HG02798 (cell line): ENCODE measurements at regions not wholly inside any gene's neighbourhood (a gene's known extent, or its start where the extent isn't known, plus 50 kb on each side); places are given as distances from the start of the nearest gene placed in this dataset.

ENCODE experiments used
- ATAC-seq: cut with Tn5 transposase; IDR thresholded peaks from one replicate; pipeline ENCODE4 v1.9.1; 2021; ENCODE audit warnings: mild to moderate bottlenecking; ENCODE audit not compliant: unreplicated experiment, poor library complexity

GRCh38 chr17:71149607-71150006 is 971.2 kb upstream of the SOX9 start:
- no peak for ATAC-seq

GRCh38 chr17:71157297-71157696 is 963.5 kb upstream of the SOX9 start:
- ATAC-seq = no peak

- ATAC-seq = no peak
These were observed 962.4 kb upstream of the SOX9 start for GRCh38 chr17:71158437-71158836.

GRCh38 chr17:71163121-71163812 is 957.6 kb upstream of the SOX9 start:
- ATAC-seq = no peak

GRCh38 chr17:71163813-71164122 is 957.1 kb upstream of the SOX9 start:
- no peak for ATAC-seq

- no peak for ATAC-seq
These were observed 956.3 kb upstream of the SOX9 start for GRCh38 chr17:71164561-71164960.

GRCh38 chr17:71166311-71166710 is 954.5 kb upstream of the SOX9 start:
- ATAC-seq = no peak

- no peak for ATAC-seq
These were observed 952.6 kb upstream of the SOX9 start for GRCh38 chr17:71168053-71168741.

- ATAC-seq = no peak
These were observed 950.8 kb upstream of the SOX9 start for GRCh38 chr17:71170070-71170469.

GRCh38 chr17:71171270-71171669 is 949.5 kb upstream of the SOX9 start:
- no peak for ATAC-seq

- ATAC-seq = no peak
These were observed 946.8 kb upstream of the SOX9 start for GRCh38 chr17:71173991-71174390.

- no peak for ATAC-seq
These were observed 944.5 kb upstream of the SOX9 start for GRCh38 chr17:71176331-71176730.

GRCh38 chr17:71176928-71177443 is 943.8 kb upstream of the SOX9 start:
- ATAC-seq = no peak

- ATAC-seq = no peak
These were observed 939.9 kb upstream of the SOX9 start for GRCh38 chr17:71180801-71181385.

- ATAC-seq = no peak
These were observed 937.7 kb upstream of the SOX9 start for GRCh38 chr17:71183066-71183660.

GRCh38 chr17:71184716-71185115 is 936.1 kb upstream of the SOX9 start:
- no peak for ATAC-seq

GRCh38 chr17:71187145-71187878 is 933.5 kb upstream of the SOX9 start:
- ATAC-seq = no peak

GRCh38 chr17:71188811-71189492 is 931.9 kb upstream of the SOX9 start:
- no peak for ATAC-seq

GRCh38 chr17:71189493-71189831 is 931.4 kb upstream of the SOX9 start:
- no peak for ATAC-seq

- ATAC-seq = no peak
These were observed 928.7 kb upstream of the SOX9 start for GRCh38 chr17:71192039-71192555.
